Body of pancreas (tissue), 4 donors: ENCODE measurements at regions not wholly inside any gene's neighbourhood (a gene's known extent, or its start where the extent isn't known, plus 50 kb on each side); places are given as distances from the start of the nearest gene placed in this dataset.

Experiments
- ATAC-seq: fragments of 150-250 bp; one replicate; pipeline ENCODE4 v1.9.1; 2016
- DNase-seq, 4 donors: peaks; one replicate each; pipeline ENCODE4 v3.0.0-alpha.2; 2019
- H3K27ac ChIP-seq, 4 donors: fragments of 200-600 bp; sonication (generic); 1 replicate in 3 of 4; 2 replicates in 1 of 4; pipeline versions ENCODE4 v1.5.1 to v1.6.1; 2016 to 2019; ENCODE audit warnings: mild to moderate bottlenecking in 1 of 4, mixed read lengths in 1 of 4, moderate library complexity in 1 of 4
- H3K27me3 ChIP-seq, 2 donors: fragments of 200-600 bp; sonication (generic); one replicate each; pipeline ENCODE4 v1.6.0; 2016; ENCODE audit warnings: mild to moderate bottlenecking in 1 of 2
- H3K36me3 ChIP-seq, 2 donors: fragments of 200-600 bp; sonication (generic); replicated peaks in 1 of 2; 2 replicates each; pipeline ENCODE4 v1.5.1; 2016; ENCODE audit warnings: low read depth in 2 of 2; ENCODE audit not compliant: insufficient read depth in 1 of 2
- H3K4me1 ChIP-seq: fragments of 200-600 bp; sonication (generic); one replicate; pipeline ENCODE4 v1.6.0; 2016
- H3K4me3 ChIP-seq, 2 donors: fragments of 200-600 bp; sonication (generic); 1 replicate in 1 of 2; 2 replicates in 1 of 2; pipeline ENCODE4 v1.5.1; 2016 to 2019
- H3K9me3 ChIP-seq, 3 donors: fragments of 200-600 bp; sonication (generic); 1 replicate in 2 of 3; 2 replicates in 1 of 3; pipeline ENCODE4 v1.5.1; 2016
- CTCF ChIP-seq, 7 experiments: fragments of 450-650 bp in 4 of 7; fragments of 200-600 bp in 3 of 7; sonication (generic) in 3 of 7; IDR thresholded peaks; one replicate each; pipeline ENCODE4 v1.5.1; 2016 to 2019; ENCODE audit warnings: antibody characterized with exemption in 7 of 7
- POLR2A ChIP-seq, 3 donors: fragments of 450-650 bp; IDR thresholded peaks; one replicate each; pipeline ENCODE4 v1.6.1; 2016; ENCODE audit warnings: antibody characterized with exemption in 3 of 3, mild to moderate bottlenecking in 2 of 3
- WGBS, 2 donors: methylation state at CpG; one replicate each; pipeline ENCODE4 v1.1.5; 2017; 5-methylcytosine and 5-hydroxymethylcytosine counted together
- intact Hi-C: fragments of 100-400 bp; cut with DNase I; formaldehyde crosslinking; loops from one replicate; pipeline ENCODE4 v1.15.1; 2023

DNA sequence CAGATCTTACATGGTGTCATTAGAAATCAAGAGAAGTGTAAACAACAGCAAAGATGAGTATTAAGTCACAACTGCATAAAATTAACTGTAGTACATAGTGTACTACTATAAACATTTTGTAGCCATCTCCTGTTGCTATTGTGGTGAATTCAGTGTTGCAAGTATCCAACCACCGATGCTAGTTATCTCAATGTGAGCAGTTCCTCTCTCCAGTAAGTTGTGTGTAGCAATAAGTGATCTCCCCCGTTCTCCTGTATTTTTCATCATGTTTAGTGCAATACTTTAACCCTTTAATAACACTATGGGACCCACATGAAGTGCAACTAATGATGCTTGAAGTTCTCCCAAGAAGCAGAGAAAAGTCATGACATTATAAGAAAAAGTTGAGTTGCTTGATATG lies 264.7 kb upstream of the KCNH8 start:
- DNase-seq (no peak), ATAC-seq (no peak)
- TF ChIP-seq POLR2A (IDR thresholded peaks at IDR 0.05), result no peak
- 33% methylated on average over 2 of the region's 2 CpGs for WGBS, 2 donors
- Histone ChIP-seq H3K9me3 (no peaks in the 10 kb centered on the region), H3K27me3 (no peaks in the 10 kb centered on the region), H3K4me3 (no peak overlapping the region), H3K36me3 (no peaks in the 10 kb centered on the region), H3K27ac (no peak overlapping the region), H3K4me1 (no peaks in the 10 kb centered on the region)
- intact Hi-C loops, result no loop called here

DNA sequence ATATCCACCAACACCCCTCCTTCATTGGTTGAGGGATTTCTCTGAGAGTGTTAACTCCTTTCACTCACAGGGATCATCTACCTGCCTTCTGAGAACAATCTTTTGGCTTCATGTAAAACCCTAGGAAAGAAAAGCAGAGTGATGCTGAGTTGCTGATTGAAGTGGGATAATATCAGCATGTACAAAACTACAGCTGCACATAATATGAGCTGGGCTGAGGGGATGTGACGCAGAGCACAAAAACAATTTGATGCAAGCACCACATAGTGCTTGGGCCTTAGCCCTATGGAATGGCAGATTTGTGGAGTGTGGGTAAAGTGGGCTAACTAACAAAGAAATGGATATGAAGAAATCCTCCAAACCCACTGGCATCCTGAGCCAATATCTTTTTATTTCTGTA lies 267.6 kb upstream of the KCNH8 start:
- no peak overlapping the region for H3K4me3 ChIP-seq
- WGBS, 2 donors, result 89 to 100% methylated on average over 1 of the region's 1 CpG
- H3K4me1 ChIP-seq, result no peaks in the 10 kb centered on the region
- no peak overlapping the region for H3K27ac ChIP-seq
- H3K27me3 ChIP-seq, result no peaks in the 10 kb centered on the region
- DNase-seq (no peak), ATAC-seq (no peak)
- no peak for TF ChIP-seq CTCF (IDR thresholded peaks at IDR 0.05)
- TF ChIP-seq POLR2A (IDR thresholded peaks at IDR 0.05), result no peak
- intact Hi-C loops, result no loop called here
- no peaks in the 10 kb centered on the region for H3K36me3 ChIP-seq
- H3K9me3 ChIP-seq, result no peaks in the 10 kb centered on the region

DNA sequence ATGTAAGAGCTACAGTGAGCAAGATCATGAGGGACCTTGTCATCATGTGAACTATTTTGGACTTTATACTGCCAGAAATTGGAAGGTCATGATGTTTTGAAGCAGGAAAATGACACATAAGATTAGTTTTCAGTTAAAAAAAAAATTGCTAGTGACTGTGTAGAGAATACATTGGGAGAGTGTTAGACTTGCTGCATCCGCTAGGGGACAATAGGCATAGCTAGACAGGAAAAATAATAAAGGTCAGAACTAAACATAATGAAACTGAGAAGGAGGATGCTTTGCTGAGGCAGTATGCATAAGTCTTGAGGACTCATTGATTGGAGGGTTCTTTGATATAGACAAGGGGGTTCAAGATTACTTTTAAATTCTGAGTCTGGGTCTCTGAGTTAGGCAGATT lies 275.8 kb upstream of the KCNH8 start:
- Histone ChIP-seq H3K27ac (no peak overlapping the region), H3K4me1 (no peaks in the 10 kb centered on the region), H3K27me3 (no peaks in the 10 kb centered on the region), H3K36me3 (no peaks in the 10 kb centered on the region), H3K4me3 (no peak overlapping the region), H3K9me3 (no peaks in the 10 kb centered on the region)
- TF ChIP-seq POLR2A (IDR thresholded peaks at IDR 0.05) (no peak), CTCF (IDR thresholded peaks at IDR 0.05) (no peak)
- ATAC-seq (no peak), DNase-seq (no peak)
- intact Hi-C loops, result no loop called here
- 67 to 84% methylated on average over 1 of the region's 1 CpG for whole genome bisulfite sequencing, 2 donors

DNA sequence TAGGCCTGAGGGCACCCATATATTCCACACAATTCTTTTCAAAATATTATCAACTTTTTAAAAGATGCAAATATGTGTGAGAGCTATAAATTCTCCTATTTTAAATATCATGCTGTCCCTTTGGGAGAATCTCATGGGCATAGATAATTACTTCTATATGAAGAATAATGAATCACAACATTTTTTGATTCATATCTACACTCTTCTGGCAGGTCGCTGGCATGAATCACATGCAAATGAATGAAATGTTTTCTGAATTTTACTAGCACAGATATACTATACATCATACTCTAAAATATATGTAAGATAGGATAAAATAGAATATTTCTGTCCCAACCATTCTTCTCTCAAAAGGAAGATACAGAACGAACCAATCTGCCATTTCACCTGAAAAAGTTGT lies 277.7 kb upstream of the KCNH8 start:
- no peak for DNase-seq
- H3K27ac ChIP-seq, result no peak overlapping the region
- no peaks in the 10 kb centered on the region for H3K4me1 ChIP-seq
- WGBS, 2 donors, result 57 to 61% methylated on average over 2 of the region's 2 CpGs
- no peak overlapping the region for H3K4me3 ChIP-seq
- ATAC-seq, result no peak
- no peaks in the 10 kb centered on the region for H3K36me3 ChIP-seq
- H3K27me3 ChIP-seq, result no peaks in the 10 kb centered on the region
- intact Hi-C loops, result no loop called here
- no peaks in the 10 kb centered on the region for H3K9me3 ChIP-seq
- no peak for TF ChIP-seq CTCF (IDR thresholded peaks at IDR 0.05)
- TF ChIP-seq POLR2A (IDR thresholded peaks at IDR 0.05), result no peak

DNA sequence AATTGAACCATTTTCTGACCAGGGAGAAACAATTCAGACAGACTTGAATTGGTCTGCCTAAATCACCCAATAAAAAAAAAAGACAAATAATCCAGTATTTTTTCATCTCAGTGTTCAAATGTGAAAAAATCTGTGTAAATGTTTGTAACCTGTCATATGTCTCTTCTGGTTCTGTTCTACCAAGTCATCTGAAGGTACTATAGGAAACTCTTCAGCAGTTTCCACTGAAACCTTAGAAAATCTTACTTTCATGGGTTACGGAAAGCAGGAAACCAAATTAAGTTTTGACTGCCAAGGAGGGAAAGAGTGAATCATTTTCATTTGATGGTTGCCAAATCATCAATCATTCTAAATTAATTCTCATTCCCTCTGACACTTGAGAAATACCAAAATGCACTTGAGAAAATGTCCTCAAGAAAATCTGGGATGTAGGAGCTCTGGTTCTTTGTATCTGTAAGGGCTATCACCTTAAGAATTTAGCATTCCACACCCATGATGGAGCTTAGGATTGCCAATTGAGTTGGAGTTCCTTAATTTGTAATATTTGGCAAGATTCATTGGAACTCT lies 278.2 kb upstream of the KCNH8 start:
- no peak for TF ChIP-seq POLR2A (IDR thresholded peaks at IDR 0.05)
- no peak for TF ChIP-seq CTCF (IDR thresholded peaks at IDR 0.05)
- Histone ChIP-seq H3K27ac (no peak overlapping the region), H3K36me3 (no peaks in the 10 kb centered on the region), H3K9me3 (no peaks in the 10 kb centered on the region), H3K4me3 (no peak overlapping the region), H3K27me3 (no peaks in the 10 kb centered on the region), H3K4me1 (no peaks in the 10 kb centered on the region)
- no peak for ATAC-seq
- intact Hi-C loops, result no loop called here
- WGBS, 2 donors, result 77 to 82% methylated on average over 1 of the region's 1 CpG
- DNase-seq, result no peak
